ENCODE measurements at regions not wholly inside any gene's neighbourhood (a gene's known extent, or its start where the extent isn't known, plus 50 kb on each side); places are given as distances from the start of the nearest gene placed in this dataset.

DNA sequence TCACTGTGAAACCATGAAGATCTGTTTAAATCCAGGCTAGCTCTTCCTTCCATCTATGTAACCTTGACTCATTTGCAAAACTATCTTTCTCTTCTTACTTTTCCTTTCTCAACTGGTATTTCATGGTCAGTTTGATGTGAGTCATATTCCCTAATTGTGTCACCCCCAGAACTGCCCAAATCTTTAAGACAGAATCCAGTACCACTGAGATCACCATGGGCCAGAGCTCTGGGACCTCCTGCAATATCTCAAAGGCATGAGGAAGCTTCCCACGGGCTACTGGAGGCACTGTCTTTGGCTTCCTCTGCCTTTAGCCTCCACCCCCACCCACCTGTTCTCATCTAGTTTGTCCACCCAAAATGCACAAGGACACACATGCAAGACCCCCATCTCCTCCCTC is 274.4 kb upstream of the FMN2 start:
- TF ChIP-seq, protein P1, sequence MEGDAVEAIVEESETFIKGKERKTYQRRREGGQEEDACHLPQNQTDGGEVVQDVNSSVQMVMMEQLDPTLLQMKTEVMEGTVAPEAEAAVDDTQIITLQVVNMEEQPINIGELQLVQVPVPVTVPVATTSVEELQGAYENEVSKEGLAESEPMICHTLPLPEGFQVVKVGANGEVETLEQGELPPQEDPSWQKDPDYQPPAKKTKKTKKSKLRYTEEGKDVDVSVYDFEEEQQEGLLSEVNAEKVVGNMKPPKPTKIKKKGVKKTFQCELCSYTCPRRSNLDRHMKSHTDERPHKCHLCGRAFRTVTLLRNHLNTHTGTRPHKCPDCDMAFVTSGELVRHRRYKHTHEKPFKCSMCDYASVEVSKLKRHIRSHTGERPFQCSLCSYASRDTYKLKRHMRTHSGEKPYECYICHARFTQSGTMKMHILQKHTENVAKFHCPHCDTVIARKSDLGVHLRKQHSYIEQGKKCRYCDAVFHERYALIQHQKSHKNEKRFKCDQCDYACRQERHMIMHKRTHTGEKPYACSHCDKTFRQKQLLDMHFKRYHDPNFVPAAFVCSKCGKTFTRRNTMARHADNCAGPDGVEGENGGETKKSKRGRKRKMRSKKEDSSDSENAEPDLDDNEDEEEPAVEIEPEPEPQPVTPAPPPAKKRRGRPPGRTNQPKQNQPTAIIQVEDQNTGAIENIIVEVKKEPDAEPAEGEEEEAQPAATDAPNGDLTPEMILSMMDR (IDR thresholded peaks at IDR 0.05): no peak
- TF ChIP-seq POLR2A (IDR thresholded peaks at IDR 0.05) (no peak), EP300 (IDR thresholded peaks at IDR 0.05) (no peak)
